IPS DF 19.7 (cell line): ENCODE measurements at regions not wholly inside any gene's neighbourhood (a gene's known extent, or its start where the extent isn't known, plus 50 kb on each side); places are given as distances from the start of the nearest gene placed in this dataset.
"Not testable (repeated sequence)": the region's sequence is repeated elsewhere in the genome, so short reads cannot be mapped to it uniquely, and the experiment has no call there.

Experiments
- DNase-seq: peaks from one replicate; pipeline ENCODE4 v3.0.0-alpha.2; 2013; ENCODE audit warnings: low read depth, low spot score

GRCh38 chr5:174800435-174800834, 76.1 kb downstream of the MSX2 start:
- DNase-seq, result no peak

- no peak for DNase-seq
Measured at GRCh38 chr5:174799121-174799520, 74.7 kb downstream of the MSX2 start.

GRCh38 chr5:174798551-174798951, 74.2 kb downstream of the MSX2 start:
- no peak for DNase-seq

- no peak for DNase-seq
Measured at GRCh38 chr5:174796711-174797192, 72.4 kb downstream of the MSX2 start.

- DNase-seq, result no peak
Measured at GRCh38 chr5:174794931-174795672, 70.7 kb downstream of the MSX2 start.

- DNase-seq, result no peak
Measured at GRCh38 chr5:174793684-174794328, 69.4 kb downstream of the MSX2 start.

GRCh38 chr5:174793076-174793475, 68.7 kb downstream of the MSX2 start:
- no peak for DNase-seq

- DNase-seq, result not testable (repeated sequence)
Measured at GRCh38 chr5:174792265-174792664, 67.9 kb downstream of the MSX2 start.

GRCh38 chr5:174790906-174791305, 66.5 kb downstream of the MSX2 start:
- no peak for DNase-seq

- DNase-seq, result no peak
Measured at GRCh38 chr5:174789596-174789995, 65.2 kb downstream of the MSX2 start.

- DNase-seq, result no peak
Measured at GRCh38 chr5:174785120-174785680, 60.8 kb downstream of the MSX2 start.
